NCI-H2227 (cell line): ENCODE measurements at regions not wholly inside any gene's neighbourhood (a gene's known extent, or its start where the extent isn't known, plus 50 kb on each side); places are given as distances from the start of the nearest gene placed in this dataset.
"Not testable (repeated sequence)": the region's sequence is repeated elsewhere in the genome, so short reads cannot be mapped to it uniquely, and the experiment has no call there.

Source experiments
- DNase-seq: peaks from one replicate; lab custom pipeline; 2025; ENCODE audit not compliant: unreplicated experiment; lab: John Stamatoyannopoulos, UW

DNA sequence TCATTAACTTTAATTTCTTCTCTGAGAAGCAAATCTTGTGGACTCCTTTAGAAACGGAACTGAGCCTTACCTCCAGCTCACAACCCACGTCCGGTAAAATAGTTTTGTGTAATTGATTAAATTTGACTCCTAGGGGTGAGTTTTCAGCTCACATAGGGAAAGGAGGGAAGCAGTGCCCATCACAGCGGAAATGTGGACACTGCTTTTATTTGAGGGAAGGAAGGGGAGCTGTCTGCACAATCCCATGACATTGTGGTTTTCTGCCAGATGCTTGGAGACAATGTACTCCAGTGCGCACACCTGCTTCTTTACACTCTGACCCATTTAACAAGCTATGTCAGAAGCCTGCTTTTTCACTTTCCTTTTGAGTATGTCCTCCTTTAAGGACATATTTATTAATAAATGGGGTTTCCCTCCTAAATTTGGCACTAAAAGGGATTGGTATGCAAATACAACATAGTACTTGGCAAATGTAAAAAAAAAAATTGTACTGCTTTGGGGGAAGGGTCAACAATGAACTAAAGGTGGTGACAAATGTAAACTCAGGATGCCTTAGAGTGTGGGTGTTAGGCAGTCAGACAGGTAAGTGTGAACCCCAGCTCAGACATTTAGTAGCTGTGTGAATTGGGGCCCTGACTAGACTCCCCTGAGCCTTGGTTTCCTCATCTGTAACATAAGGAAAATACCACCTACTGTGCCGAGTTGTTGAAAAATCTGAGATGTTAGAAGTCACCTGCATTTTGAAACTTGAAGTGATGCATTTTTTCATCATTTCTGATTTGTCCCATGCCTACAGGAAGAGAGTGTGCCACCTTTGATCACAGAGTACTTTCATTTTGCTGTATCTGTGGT is 90.2 kb upstream of the KLF6 start:
- DNase-seq = no peak

DNA sequence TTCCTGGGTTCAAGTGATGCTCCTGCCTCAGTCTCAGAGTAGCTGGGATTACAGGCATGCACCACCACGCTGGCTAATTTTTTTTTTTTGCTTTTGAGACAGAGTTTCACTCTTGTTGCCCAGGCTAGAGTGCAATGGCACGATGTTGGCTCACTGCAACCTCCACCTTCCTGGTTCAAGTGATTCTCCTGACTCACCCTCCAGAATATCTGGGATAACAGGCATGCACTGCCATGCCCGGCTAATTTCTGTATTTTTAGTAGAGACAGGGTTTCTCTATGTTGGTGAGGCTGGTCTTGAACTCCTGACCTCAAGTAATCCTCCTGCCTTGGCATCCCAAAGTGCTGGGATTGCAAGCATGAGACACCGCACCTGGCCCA is 89.6 kb upstream of the KLF6 start:
- DNase-seq = not testable (repeated sequence)

DNA sequence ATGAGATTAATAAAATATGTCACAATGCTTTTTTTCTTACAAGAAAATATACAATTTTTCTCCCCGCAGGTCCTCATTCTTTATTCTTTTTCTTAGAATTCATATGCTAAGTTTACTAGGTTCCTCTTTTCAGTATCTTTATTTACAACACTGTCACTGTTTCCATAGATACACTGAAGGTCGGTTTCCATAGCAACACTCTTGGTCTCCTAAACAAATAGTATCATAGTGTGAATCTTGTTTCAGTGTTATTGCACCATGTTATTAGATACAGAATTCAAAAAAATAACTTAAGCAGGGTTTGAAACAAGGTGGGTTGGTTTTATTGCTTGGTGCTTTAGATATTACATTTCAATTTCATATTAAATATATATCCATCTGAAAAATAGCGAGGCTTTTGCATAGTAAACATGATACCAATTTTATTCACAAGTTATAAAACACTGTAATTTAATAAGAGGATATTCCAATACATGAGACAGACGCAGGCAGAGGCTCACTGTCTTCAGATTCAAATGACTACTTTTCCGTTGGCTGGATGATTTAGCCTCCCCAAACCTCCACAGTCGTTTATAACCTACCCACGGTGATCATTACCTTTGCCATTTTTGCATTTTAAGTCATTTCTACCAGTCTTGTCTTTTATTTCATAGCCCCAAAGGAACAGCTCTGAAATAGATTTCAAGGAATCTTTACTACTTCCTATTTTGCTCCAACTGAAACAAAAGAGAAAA is 88.9 kb upstream of the KLF6 start:
- DNase-seq = peak; percentile 82

DNA sequence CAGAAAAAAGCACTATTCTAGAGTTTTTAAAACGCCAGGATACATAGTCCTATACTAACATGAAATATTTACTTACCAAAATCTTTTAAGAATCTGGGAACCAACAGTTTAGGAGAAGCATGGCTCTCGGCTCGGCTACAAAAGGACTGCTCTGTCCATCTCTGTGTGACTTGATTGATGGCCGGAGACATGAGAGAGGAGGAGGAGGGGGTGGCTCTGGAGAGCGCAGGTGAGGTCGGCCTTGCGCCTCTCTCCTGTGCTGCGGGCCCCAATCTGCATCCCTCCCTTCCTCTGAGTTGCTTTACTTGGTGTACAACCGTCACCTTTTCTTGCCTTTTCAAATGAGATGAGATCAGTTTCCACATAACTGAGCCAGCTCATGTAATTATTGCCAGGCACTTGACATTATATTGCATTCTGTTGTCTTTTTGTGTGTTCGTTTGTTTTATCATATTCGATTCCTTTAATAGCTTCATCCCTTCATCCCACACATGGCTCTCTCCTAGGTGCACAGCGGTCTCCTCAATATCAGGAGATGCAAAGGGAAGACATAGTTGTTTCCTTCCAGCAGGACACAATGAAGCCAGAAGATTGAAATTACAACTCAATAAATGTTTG is 87.8 kb upstream of the KLF6 start:
- no peak for DNase-seq

DNA sequence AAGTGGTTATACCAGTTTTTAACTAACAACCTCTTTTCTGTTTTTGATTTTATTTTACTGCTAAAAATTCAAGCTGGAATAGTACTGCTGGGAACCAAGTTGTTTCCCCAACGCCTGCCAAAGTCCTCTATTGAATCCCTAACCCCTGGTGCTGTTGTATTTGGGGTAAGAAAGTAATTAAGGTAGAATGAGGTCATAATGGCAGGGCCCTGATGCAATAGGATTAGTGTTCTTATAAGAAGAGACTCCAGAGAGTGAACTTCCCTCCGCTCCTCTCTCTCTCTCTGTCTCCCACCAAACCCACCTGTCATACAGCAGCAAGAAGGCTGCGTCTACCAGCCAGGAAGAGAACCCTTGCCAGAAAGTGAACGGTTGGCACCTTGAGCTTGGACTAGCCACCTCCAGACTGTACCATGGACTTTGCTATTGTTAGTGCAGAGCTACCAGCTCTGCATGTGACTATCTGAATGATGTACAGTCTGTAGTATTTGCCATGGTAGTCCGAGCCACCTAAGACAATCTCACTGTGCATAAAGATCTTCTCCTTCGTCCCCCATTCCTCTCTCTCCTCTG is 86.5 kb upstream of the KLF6 start:
- DNase-seq = no peak

DNA sequence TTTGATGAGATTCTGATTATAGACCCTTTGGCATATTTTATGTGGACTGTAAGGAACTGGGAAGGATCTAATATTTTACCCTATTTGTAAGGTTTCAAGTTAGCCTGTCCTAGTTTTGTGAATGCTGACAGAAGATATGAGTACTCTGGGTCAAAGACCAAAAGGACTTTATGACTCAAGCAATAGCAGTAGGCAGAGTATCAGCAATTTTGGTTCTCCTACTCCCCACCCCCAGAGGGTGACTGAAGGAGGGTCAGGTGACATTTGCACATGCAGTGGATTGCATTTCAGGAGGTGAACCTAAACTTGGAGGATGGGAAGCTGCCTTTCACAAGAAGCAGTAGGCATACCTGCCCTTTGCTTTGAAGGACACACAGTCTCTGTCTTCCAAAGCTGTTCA is 84.0 kb upstream of the KLF6 start:
- no peak for DNase-seq

DNA sequence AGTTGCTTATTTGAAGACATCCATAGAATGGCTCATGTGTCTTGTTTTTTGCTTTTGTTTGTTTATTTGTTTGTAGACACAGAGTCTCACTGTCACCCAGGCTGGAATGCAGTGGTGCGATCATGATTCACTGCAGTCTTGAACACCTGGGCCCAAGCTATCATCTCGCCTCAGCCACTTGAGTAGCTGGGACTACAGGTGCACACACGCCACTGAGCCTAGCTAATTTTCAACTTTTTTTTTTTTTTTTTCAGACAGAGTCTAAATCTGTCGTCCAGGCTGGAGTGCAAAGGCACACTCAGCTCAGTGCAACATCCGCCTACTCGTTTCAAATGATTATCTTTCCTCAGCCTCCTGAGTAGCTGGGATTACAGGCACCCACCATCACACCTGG is 83.3 kb upstream of the KLF6 start:
- DNase-seq = no peak

DNA sequence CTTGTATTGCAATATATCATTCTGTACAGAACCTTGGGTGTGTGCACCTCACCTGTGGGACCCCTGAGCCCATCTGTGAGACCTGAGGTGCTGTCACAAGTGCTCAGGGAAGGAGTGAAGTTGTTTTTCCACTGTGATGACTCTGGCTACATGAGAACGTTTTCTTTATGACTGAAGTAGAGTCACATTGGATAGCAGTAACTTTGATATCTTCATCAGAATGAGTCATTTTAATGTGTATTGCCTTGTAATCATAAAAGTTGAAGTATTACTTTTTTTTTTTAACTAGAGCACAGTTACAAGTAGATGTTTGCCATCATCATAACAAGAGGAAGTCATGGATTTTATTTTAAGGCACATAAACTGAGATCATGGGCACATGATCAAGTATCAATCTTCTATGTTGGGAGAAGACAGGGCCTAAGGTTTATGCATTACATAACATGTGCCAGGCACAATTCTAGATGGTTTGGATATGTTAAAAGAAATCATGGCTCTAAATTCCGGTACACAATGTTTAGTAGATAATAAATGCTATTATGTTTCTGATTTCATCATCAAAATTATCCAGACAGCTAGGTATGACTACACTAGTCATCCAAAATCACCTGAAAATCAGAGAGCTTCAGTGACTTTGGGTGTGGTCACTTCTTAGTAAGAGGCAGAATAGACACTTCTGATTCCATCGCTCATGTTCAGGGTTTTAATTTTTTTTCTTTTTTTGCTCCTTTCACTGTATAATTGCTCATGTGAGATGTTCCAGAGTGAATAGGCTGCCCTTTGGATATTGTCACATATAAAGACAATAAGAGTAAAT is 82.7 kb upstream of the KLF6 start:
- DNase-seq = no peak

DNA sequence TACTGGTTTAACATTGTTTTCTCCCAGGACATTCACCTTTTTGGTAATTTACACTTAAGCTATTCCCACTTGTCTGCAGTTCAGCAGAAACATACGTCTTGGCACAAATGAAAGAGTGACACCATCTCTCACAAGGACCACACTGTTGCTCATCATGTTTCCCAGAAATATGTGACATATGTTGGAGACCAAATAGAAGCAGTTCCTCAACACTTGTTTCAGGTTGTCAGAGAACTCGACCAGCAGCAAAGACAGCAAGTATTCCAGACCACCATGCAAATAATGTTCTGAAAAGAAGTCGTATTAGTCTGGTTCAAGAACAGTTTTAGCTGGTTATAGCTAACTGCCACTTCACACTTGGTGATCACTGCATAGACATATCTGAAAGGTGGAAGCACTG is 81.3 kb upstream of the KLF6 start:
- DNase-seq = no peak

DNA sequence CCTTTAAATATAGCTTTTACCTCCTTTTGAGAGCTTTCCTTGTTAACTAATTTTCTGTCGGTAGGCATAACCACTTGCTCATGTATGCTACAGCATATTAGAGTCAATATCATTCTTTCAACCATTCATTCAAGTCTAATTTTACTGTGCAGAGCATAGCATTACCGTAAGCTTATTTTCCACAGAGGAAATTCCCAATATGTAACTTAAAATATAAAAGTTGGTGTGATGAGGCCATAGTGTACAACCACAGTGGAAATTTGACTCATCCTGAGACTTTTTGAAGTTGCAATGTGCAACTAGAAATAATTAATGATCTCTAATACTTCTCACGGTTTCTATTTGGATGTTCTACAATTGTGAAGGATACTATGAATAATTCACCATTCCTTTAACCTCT is 80.6 kb upstream of the KLF6 start:
- DNase-seq = no peak

DNA sequence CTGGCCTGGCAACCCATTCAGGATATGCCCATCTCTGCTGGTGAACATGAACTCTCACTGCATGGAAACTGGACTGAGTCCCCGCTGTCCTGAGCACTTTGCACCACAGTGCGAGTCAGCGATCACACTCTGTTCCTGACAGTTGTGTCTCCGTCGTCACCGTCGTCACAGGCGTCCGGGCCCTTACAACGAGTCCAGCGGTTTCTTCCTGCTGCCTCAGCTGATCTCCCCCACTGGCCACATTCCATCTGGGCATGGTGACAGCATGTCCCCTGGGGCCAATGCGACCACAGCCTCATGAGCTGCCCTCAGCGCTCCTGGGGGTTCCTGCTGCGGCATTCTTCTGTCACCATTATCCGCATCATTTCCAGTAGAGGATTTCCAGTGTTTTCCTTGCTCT is 76.8 kb upstream of the KLF6 start:
- no peak for DNase-seq

DNA sequence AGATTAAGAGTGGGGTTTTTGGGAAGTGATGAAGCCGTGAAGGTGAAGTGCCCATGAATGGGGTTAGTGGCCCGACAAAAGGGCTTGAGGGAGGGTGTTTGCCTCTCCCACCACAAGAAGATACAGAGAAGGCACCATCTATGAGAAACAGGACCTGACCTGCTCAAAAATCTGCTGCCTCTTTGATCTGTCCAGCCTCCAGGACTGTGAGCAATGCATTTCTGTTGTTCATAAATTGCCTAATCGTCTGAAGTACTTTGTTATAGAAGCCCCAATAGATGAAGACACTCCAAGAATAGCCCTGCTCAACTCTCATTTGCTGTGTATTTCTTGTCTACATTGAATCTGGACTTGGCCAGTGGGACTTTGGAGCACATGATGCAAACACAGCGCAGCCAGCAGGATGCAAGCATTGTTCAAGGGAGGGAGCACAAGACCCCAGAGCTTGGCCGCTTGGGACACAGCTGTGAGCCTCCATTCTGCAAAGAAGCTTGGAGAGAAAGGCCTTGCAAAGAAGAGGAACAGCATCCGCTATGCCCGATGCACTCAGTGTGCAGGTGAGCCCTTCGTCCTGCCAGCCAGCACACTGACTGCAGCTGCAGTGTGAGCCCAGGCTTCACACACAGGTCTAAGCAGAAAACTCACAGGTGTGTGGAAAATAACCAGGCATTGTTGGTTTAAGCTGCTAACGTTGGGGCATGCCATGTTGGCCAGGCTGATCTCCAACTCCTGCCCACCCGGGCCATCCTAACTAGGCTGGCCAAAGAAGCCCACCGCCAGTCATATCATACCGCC is 73.2 kb upstream of the KLF6 start:
- no peak for DNase-seq

DNA sequence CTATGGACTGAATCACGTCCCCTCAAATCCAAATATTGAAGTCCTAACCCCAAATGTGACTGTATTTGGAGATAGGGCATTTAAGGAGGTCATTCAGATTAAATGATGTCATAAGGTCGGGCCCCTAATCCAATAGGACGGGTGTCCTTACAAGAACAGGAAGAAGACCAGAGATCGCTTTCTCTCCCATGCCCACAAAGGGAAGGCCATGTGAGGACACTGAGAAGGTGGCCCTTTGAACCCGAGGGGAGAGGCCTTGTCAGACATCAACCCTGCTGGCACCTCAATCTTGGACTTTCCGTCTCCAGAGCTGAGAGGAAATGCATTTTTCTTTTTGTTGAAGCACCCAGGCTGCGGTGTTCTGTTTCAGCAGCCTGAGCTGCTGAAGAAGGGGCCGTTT is 72.3 kb upstream of the KLF6 start:
- DNase-seq = no peak

DNA sequence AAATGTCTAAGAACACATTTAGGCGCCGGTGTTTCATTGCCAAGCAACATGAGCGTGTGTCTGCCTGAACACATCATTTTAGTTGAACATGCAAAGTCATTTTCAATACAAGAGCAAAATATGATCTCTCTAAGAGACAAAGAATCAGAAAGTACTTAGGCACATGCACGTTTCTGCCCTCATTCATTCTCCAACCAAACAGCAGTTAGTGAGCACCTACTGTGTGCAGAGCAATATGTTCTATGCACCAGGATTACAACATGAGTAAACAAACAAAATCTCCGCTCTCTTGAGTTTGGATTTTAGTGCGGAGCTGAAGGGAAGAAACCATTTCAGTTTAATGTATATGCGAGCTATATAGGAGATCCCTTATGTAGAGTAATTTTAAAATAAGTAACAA is 71.6 kb upstream of the KLF6 start:
- no peak for DNase-seq

DNA sequence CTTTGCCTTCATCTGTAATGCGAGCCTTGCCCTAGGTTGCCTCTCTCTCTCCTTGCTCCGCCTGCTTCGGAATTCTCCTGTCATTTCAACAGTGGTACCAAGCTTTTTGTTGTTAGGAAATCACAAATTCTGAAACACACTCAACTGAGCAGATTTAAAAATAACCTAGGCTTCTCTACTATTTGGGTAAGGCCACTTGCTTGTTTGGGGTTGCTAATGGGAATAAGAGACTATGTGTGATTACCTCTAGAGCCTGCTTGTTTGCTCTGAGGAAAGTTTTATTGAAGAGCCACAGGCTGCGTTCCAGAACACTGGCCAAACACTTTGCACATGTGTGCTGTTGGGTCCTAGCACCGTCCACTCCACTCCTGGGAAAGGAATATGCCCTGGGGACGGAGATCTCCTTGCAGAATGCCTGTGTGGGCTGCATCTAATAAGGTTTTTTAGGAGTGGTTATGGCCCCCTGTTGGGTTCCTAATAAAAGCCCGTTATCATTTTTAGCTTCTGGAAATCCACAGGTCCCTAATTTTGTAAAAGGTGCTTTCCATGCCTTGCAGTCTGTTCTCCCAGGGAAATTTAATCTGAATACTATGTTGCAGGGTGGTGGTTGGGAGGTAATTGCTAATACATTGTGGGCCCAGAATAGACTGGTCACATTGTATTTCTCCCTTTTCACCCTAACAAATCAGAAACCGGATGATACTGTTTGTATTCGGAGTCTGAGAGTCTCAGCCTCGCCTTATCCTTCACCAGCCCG is 68.7 kb upstream of the KLF6 start:
- DNase-seq = no peak

DNA sequence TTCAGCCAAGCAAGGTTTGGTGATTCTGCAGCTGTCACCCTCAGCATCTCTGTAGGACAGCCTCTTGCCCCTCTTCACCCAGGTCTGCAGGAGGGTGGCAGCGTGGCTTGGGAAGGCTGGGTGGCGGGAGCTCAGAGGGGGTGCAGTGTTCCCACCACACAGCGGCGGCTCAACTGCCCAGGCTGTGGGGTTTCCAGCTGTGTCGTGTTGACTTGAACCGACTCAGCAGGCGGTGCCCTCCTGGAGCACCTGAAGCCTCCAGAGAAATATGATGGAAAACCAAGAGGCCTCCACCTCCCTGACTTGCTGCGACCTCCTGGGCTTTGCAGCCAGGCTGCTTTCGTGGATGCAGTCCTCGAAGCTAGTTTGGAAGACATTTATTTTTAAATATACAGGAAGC is 68.0 kb upstream of the KLF6 start:
- DNase-seq = no peak

DNA sequence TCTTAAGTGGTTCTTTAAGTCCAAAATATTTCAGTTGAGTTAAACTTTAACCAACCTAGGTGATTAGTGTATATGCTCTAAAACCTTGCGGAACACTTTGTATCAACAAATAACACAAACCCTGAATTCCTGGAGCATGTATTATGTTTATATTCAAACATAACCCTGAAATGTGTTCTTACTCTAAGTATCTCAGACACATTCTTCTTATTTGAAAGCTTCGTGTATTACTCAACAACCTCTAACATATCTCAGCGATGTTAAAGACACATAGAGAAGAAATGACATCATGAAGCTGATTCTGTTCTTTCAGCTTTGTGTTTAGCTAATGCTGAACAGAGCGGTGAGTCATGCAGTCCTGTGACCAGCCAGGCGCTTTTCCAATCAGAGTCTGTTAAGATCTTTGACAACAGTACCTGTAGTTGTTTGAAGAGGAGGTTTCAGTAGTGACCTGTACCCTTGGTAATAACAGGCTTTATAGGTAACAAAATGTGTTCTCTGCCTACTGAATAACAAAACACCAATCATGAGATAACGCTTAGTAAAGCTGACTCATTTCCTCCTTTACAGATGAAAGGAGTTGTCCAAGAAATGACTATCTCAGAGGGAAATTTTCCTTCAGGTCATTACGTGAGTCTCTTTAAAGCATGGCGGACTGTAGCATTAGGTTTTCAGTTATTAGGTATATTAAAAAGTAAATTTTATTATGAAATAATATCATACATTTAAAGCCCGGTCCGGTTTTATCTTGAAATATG is 67.3 kb upstream of the KLF6 start:
- peak; percentile 80 for DNase-seq

DNA sequence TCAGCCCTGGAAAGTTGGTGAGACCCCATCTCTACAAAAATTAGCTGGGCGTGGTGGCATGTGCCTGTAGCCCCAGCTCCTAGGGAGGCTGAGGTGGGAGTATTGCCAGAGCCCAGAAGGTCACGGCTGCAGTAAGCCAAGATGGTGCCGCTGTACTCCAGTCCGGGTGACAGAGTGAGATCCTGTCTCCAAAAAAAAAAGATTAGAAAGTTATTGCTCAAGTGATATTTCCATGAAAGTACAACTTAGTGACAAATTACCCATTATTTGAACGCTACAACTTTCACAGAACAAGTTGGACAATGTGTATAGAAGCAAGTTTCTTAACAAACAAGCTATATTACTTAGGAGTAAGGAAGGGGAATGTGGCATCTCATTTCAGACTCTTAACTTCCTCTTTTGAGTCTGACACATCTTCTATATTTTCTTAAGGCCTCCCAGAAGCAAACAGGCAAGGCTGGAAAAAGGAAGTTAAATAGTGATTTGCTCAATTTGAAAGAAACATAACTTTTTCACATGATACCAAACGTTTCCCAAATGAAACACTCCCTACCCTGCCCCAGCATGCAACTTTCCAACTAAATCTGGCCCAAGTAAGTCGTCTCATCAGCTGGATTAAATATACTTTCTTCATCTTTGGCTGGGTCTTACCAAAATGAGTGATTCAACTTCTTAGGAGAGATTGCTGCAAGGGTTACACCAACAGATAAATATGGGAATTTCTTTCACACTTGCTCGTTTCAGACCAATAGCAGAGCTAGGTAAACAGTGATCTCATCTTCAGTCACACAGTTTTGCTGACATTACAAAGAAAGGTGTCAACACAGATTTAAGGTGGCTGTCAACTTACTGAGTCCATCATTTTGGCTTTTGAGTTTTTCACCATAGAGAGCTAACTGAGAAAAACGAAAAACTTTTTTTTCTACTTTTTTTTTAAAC is 66.3 kb upstream of the KLF6 start:
- DNase-seq = no peak
